A549 (cell line): ENCODE measurements at regions not wholly inside any gene's neighbourhood (a gene's known extent, or its start where the extent isn't known, plus 50 kb on each side); places are given as distances from the start of the nearest gene placed in this dataset.

Experiments
- TP53 ChIP-seq: fragments of 250-450 bp; sonication (Bioruptor Pico); IDR thresholded peaks from 2 replicates; pipeline ENCODE4 v1.5.0; 2021; ENCODE audit warnings: mild to moderate bottlenecking, moderate library complexity
- TF ChIP-seq, protein P1 (sequence below): fragments of >200 bp; sonication (Bioruptor Twin); formaldehyde crosslinking; IDR thresholded peaks from 3 replicates; pipeline ENCODE4 v1.5.1; 2016
- TF ChIP-seq, protein P2 (sequence below): fragments of >200 bp; sonication (Bioruptor Twin); formaldehyde crosslinking; IDR thresholded peaks from 3 replicates; pipeline ENCODE4 v1.6.1; 2016

- no peak for TF ChIP-seq TP53 (CRISPR knock-in tag)
- TF ChIP-seq, protein P1, sequence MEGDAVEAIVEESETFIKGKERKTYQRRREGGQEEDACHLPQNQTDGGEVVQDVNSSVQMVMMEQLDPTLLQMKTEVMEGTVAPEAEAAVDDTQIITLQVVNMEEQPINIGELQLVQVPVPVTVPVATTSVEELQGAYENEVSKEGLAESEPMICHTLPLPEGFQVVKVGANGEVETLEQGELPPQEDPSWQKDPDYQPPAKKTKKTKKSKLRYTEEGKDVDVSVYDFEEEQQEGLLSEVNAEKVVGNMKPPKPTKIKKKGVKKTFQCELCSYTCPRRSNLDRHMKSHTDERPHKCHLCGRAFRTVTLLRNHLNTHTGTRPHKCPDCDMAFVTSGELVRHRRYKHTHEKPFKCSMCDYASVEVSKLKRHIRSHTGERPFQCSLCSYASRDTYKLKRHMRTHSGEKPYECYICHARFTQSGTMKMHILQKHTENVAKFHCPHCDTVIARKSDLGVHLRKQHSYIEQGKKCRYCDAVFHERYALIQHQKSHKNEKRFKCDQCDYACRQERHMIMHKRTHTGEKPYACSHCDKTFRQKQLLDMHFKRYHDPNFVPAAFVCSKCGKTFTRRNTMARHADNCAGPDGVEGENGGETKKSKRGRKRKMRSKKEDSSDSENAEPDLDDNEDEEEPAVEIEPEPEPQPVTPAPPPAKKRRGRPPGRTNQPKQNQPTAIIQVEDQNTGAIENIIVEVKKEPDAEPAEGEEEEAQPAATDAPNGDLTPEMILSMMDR: no peak
- TF ChIP-seq, protein P2, sequence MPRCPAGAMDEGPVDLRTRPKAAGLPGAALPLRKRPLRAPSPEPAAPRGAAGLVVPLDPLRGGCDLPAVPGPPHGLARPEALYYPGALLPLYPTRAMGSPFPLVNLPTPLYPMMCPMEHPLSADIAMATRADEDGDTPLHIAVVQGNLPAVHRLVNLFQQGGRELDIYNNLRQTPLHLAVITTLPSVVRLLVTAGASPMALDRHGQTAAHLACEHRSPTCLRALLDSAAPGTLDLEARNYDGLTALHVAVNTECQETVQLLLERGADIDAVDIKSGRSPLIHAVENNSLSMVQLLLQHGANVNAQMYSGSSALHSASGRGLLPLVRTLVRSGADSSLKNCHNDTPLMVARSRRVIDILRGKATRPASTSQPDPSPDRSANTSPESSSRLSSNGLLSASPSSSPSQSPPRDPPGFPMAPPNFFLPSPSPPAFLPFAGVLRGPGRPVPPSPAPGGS: no peak
These were observed 67.2 kb upstream of the GOLM1 start for GRCh38 chr9:86166546-86166945.
